Thyroid gland (tissue), 4 donors: ENCODE measurements at regions not wholly inside any gene's neighbourhood (a gene's known extent, or its start where the extent isn't known, plus 50 kb on each side); places are given as distances from the start of the nearest gene placed in this dataset.

Experiments
- CTCF ChIP-seq, 6 experiments: fragments of 200-600 bp in 3 of 6; fragments of 450-650 bp in 3 of 6; sonication (generic) in 3 of 6; IDR thresholded peaks; one replicate each; pipeline ENCODE4 v1.5.1; 2016 to 2019; ENCODE audit warnings: antibody characterized with exemption in 6 of 6, mild to moderate bottlenecking in 2 of 6, inconsistent platforms in 1 of 6, moderate library complexity in 1 of 6
- POLR2A ChIP-seq, 2 donors: fragments of 450-650 bp; IDR thresholded peaks; one replicate each; pipeline ENCODE4 v1.6.1; 2017; ENCODE audit warnings: antibody characterized with exemption in 2 of 2, mild to moderate bottlenecking in 2 of 2, moderate library complexity in 1 of 2

DNA sequence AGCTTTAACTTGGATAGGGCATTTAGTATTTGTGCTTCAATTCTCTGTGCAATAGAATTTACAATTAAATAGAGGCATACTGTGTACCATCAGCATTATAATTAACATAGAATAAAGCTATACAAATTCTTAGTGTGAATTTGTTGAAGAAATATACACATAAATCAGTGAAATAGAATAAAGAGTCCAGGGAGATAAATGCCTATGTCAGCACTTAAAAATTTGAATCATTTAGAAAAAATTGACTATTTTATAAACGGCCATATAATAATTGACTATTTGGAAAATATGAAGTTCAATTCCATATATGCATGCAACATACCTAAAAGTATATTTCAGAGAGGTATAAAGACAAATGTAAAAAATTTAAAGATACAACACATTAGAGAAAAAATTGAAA lies 348.7 kb downstream of the NR4A2 start:
- TF ChIP-seq POLR2A (IDR thresholded peaks at IDR 0.05) (no peak), CTCF (IDR thresholded peaks at IDR 0.05) (no peak)
